ENCODE measurements at regions not wholly inside any gene's neighbourhood (a gene's known extent, or its start where the extent isn't known, plus 50 kb on each side); places are given as distances from the start of the nearest gene placed in this dataset.

- TF ChIP-seq CTCF (IDR thresholded peaks at IDR 0.05; ENCODE audit: low read length) (no peak), EZH2phosphoT487 (IDR thresholded peaks at IDR 0.05; ENCODE audit: low read length) (no peak), EZH2 (optimal IDR thresholded peaks at IDR 0.05; ENCODE audit: low read depth, low read length) (no peak)
These were observed 96.4 kb upstream of the DPH5 start for GRCh38 chr1:101121975-101122374.

All from MM.1S (cell line).